ENCODE measurements at regions not wholly inside any gene's neighbourhood (a gene's known extent, or its start where the extent isn't known, plus 50 kb on each side); places are given as distances from the start of the nearest gene placed in this dataset.

GRCh38 chr3:55296791-55297190, 190.3 kb downstream of the WNT5A start:
- ChIA-PET CTCF (no interaction called here), POLR2A (no interaction called here)
- DNase-seq (ENCODE audit: low spot score) (no peak), ATAC-seq (no peak)
- Mint-ChIP-seq H3K4me3 (no peak overlapping the region), H3K27me3 (ENCODE audit: low read depth) (peaks cover 2% of the 10 kb centered on the region; the same call in 1 of the 2 replicates), H3K9me3 (no peaks in the 10 kb centered on the region), H3K36me3 (no peaks in the 10 kb centered on the region), H3K4me1 (peaks cover 16% of the 10 kb centered on the region), H3K27ac (no peak overlapping the region)
- TF ChIP-seq E2F1 (CRISPR knock-in tag; IDR thresholded peaks at IDR 0.05) (no peak), ZNF423 (CRISPR knock-in tag; IDR thresholded peaks at IDR 0.05) (no peak), USF2 (CRISPR knock-in tag; IDR thresholded peaks at IDR 0.05) (no peak), MXD4 (CRISPR knock-in tag; IDR thresholded peaks at IDR 0.05; ENCODE audit: borderline replicate concordance) (no peak), NR2C2 (CRISPR knock-in tag; IDR thresholded peaks at IDR 0.05) (no peak), GTF2I (CRISPR knock-in tag; conservative IDR thresholded peaks at IDR 0.05) (no peak), ESRRA (CRISPR knock-in tag; IDR thresholded peaks at IDR 0.05; ENCODE audit: borderline replicate concordance) (no peak), PRRX2 (CRISPR knock-in tag; IDR thresholded peaks at IDR 0.05) (no peak), HMGXB4 (CRISPR knock-in tag; IDR thresholded peaks at IDR 0.05) (no peak), MLX (CRISPR knock-in tag; IDR thresholded peaks at IDR 0.05) (no peak), SP1 (CRISPR knock-in tag; conservative IDR thresholded peaks at IDR 0.05) (no peak), IRF1 (CRISPR knock-in tag; IDR thresholded peaks at IDR 0.05) (no peak), ZMAT4 (CRISPR knock-in tag; IDR thresholded peaks at IDR 0.05) (no peak), ETV6 (CRISPR knock-in tag; IDR thresholded peaks at IDR 0.05) (no peak), KAT7 (CRISPR knock-in tag; IDR thresholded peaks at IDR 0.05; ENCODE audit: borderline replicate concordance) (no peak), ZNF671 (CRISPR knock-in tag; IDR thresholded peaks at IDR 0.05) (no peak), JAZF1 (CRISPR knock-in tag; IDR thresholded peaks at IDR 0.05) (no peak)

- no peak for TF ChIP-seq PRRX2 (CRISPR knock-in tag; IDR thresholded peaks at IDR 0.05)
- no peak for TF ChIP-seq ZNF396 (CRISPR knock-in tag; IDR thresholded peaks at IDR 0.05; ENCODE audit: borderline replicate concordance)
- no peak for TF ChIP-seq CDX4 (CRISPR knock-in tag; IDR thresholded peaks at IDR 0.05; ENCODE audit: borderline replicate concordance)
- TF ChIP-seq USF2 (CRISPR knock-in tag; IDR thresholded peaks at IDR 0.05), result no peak
- no peak for TF ChIP-seq ZNF423 (CRISPR knock-in tag; IDR thresholded peaks at IDR 0.05)
- CTCF ChIA-PET, result no interaction called here
- H3K9me3 Mint-ChIP-seq, result no peaks in the 10 kb centered on the region
- no peak overlapping the region for H3K27ac Mint-ChIP-seq
- POLR2A ChIA-PET, result no interaction called here
- H3K4me3 Mint-ChIP-seq, result no peak overlapping the region
- peaks cover 2% of the 10 kb centered on the region; the same call in 1 of the 2 replicates for H3K27me3 Mint-ChIP-seq (ENCODE audit: low read depth)
- DNase-seq (ENCODE audit: low spot score), result no peak
- peaks cover 20% of the 10 kb centered on the region for H3K4me1 Mint-ChIP-seq
- H3K36me3 Mint-ChIP-seq, result no peaks in the 10 kb centered on the region
- no peak for ATAC-seq
Observed at GRCh38 chr3:55296030-55296429, 191.1 kb downstream of the WNT5A start.
